ENCODE measurements at regions not wholly inside any gene's neighbourhood (a gene's known extent, or its start where the extent isn't known, plus 50 kb on each side); places are given as distances from the start of the nearest gene placed in this dataset.

- no peak for TF ChIP-seq CTCF (conservative IDR thresholded peaks at IDR 0.05 in 1 of 2, IDR thresholded peaks at IDR 0.05 in 1 of 2; ENCODE audit: extremely low read depth in 1 of 2, insufficient read depth in 1 of 2, low read depth in 1 of 2, low read length in 2 of 2)
- no peak for TF ChIP-seq EZH2 (IDR thresholded peaks at IDR 0.05; ENCODE audit: borderline replicate concordance, low read length)
Observed at GRCh38 chr2:114049280-114049679, 159.4 kb downstream of the ACTR3 start.
